ENCODE measurements at regions not wholly inside any gene's neighbourhood (a gene's known extent, or its start where the extent isn't known, plus 50 kb on each side); places are given as distances from the start of the nearest gene placed in this dataset.
"Not testable (repeated sequence)": the region's sequence is repeated elsewhere in the genome, so short reads cannot be mapped to it uniquely, and the experiment has no call there.

DNA sequence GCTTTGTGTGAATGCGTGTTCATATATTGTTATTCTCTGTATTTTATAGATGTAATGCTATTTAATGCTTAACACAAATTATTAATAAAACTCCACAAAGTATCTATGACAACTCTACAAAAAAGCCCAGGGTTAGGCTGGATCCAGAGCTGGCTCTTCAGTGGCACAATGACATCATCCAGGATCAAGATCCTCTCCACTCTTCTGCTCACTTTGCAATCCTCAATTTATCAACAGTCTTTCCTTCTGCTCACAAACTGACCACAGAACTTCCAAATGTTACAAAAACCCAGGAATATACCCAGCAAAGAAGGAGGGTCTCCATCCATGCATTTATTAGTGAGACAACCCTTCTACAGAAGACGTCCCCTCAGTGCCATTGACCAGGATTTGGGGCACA lies 132.3 kb downstream of the HNRNPD start:
- Histone ChIP-seq H3K36me3 (no peaks in the 10 kb centered on the region), H3K27ac (replicated peaks) (no peak overlapping the region), H3K9me3 (replicated peaks) (no peaks in the 10 kb centered on the region), H3K4me1 (no peaks in the 10 kb centered on the region), H3K4me3 (no peak overlapping the region), H3K27me3 (ENCODE audit: low read depth) (no peaks in the 10 kb centered on the region)
- intact Hi-C loops (cut with micrococcal nuclease) = no loop called here
- TF ChIP-seq, protein P1, sequence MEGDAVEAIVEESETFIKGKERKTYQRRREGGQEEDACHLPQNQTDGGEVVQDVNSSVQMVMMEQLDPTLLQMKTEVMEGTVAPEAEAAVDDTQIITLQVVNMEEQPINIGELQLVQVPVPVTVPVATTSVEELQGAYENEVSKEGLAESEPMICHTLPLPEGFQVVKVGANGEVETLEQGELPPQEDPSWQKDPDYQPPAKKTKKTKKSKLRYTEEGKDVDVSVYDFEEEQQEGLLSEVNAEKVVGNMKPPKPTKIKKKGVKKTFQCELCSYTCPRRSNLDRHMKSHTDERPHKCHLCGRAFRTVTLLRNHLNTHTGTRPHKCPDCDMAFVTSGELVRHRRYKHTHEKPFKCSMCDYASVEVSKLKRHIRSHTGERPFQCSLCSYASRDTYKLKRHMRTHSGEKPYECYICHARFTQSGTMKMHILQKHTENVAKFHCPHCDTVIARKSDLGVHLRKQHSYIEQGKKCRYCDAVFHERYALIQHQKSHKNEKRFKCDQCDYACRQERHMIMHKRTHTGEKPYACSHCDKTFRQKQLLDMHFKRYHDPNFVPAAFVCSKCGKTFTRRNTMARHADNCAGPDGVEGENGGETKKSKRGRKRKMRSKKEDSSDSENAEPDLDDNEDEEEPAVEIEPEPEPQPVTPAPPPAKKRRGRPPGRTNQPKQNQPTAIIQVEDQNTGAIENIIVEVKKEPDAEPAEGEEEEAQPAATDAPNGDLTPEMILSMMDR (IDR thresholded peaks at IDR 0.05; ENCODE audit: borderline replicate concordance) = no peak
- DNase-seq = no peak

DNA sequence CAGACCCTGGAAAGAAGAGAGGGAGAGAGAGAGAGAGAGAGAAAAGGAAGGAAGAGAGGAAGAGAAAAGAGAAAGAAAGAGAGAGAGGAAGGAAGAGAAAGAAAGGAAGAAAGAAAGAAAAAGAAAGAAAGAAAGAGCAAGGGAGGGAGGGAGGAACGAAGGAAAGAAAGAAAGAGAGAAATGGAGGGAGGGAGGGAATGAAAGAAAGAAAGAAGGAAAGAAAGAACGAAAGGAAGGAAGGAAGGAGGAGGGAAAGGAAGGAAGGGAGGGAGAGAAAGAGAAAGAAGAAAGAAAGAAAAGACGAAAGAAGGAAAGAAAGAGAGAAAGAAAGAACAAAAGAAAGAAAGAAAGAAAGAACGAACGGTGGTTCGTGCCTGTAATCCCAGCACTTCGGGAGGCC lies 133.4 kb downstream of the HNRNPD start:
- Histone ChIP-seq H3K4me3 (no peak overlapping the region), H3K27ac (replicated peaks) (no peak overlapping the region), H3K36me3 (no peaks in the 10 kb centered on the region), H3K9me3 (replicated peaks) (no peaks in the 10 kb centered on the region), H3K27me3 (ENCODE audit: low read depth) (no peaks in the 10 kb centered on the region), H3K4me1 (no peaks in the 10 kb centered on the region)
- no peak for DNase-seq
- TF ChIP-seq, protein P1 (IDR thresholded peaks at IDR 0.05; ENCODE audit: borderline replicate concordance) = no peak
- intact Hi-C loops (cut with micrococcal nuclease) = no loop called here

DNA sequence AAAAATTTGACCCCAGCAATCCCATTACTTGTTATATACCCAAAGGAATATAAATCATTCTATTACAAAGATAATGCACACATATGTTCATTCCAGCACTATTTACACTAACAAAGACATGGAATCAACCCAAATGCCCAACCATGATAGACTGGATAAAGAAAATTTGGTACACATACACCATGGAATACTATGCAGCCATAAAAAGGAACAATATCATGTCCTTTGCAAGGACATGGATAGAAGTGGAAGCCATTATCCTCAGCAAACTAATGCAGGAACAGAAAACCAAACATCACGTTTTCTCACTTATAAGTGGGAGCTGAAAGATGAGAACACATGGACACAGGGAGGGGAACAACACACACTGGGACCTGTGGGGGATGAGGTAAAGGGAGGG lies 136.6 kb downstream of the HNRNPD start:
- H3K4me1 ChIP-seq; intact Hi-C loops (cut with micrococcal nuclease); DNase-seq; H3K36me3 ChIP-seq; H3K27me3 ChIP-seq (ENCODE audit: low read depth); H3K9me3 ChIP-seq (replicated peaks); H3K4me3 ChIP-seq; H3K27ac ChIP-seq (replicated peaks): not testable (repeated sequence)

DNA sequence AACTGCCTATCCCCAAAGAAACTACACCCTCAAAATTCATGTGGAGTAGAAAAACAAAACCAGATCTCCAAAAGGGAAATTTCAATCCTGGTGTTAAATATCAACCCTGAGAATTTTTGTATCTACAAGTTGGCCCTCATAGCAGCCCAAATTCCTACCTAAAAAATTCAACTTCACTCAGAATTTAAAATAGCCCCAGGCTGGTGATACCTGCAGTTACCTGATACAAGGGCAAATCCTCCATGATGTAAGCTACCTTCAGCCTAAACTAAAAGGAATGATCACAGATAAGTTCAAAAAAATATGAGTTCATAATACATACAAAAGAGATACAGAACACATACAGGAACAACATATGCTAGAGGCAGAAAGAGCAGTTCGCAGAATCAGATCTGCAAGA lies 138.4 kb downstream of the HNRNPD start:
- Histone ChIP-seq H3K36me3 (no peaks in the 10 kb centered on the region), H3K4me1 (no peaks in the 10 kb centered on the region), H3K27ac (replicated peaks) (no peak overlapping the region), H3K27me3 (ENCODE audit: low read depth) (no peaks in the 10 kb centered on the region), H3K9me3 (replicated peaks) (no peaks in the 10 kb centered on the region), H3K4me3 (no peak overlapping the region)
- TF ChIP-seq, protein P1 (IDR thresholded peaks at IDR 0.05; ENCODE audit: borderline replicate concordance) = no peak
- no peak for DNase-seq
- intact Hi-C loops (cut with micrococcal nuclease) = no loop called here

DNA sequence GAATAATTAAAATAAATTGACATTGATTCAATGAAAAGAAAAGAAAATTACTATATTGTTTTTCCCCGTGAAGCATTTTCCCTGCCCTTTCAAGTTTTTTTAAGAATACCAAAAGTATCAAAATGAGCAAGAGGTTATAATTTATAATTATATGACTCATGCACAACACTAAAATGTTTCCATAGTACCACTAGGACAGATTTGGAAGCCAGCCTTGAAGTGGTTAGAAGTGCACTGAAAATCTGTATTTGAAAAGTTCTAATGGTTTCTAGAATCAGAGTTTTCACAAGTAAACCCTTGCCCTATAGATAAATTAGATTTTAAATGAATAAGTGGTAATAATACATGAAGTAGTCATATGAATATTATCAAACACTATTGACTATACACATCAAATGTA lies 140.9 kb downstream of the HNRNPD start:
- H3K4me1 ChIP-seq = no peaks in the 10 kb centered on the region
- no peaks in the 10 kb centered on the region for H3K36me3 ChIP-seq

DNA sequence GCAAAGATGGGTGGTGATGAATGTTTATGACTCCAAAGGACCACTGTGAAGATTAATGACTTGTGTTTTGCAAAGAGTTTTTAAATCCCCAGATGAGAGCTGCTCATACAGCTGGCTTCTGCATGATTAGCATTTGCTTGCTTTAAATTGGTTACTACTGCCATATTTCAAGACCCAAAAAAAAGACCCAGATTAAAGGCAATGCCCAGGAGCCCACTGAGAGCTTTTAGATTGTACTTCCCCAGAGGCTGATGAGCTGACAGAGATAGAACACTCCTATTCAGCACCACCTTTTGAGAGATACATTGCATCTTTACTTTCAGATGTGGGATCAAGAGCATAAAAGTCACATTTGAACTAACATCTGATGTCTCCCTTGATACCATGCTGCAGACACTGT lies 142.0 kb downstream of the HNRNPD start:
- DNase-seq = no peak
- Histone ChIP-seq H3K27ac (replicated peaks) (no peak overlapping the region), H3K4me1 (no peaks in the 10 kb centered on the region), H3K9me3 (replicated peaks) (no peaks in the 10 kb centered on the region), H3K27me3 (ENCODE audit: low read depth) (no peaks in the 10 kb centered on the region), H3K36me3 (no peaks in the 10 kb centered on the region), H3K4me3 (no peak overlapping the region)
- intact Hi-C loops (cut with micrococcal nuclease) = no loop called here
- TF ChIP-seq, protein P1 (IDR thresholded peaks at IDR 0.05; ENCODE audit: borderline replicate concordance) = no peak

More for the DNA sequence above, 140.9 kb downstream of the HNRNPD start:
- intact Hi-C loops (cut with micrococcal nuclease) = no loop called here
- TF ChIP-seq, protein P1 (IDR thresholded peaks at IDR 0.05; ENCODE audit: borderline replicate concordance) = no peak
- Histone ChIP-seq H3K4me3 (no peak overlapping the region), H3K27me3 (ENCODE audit: low read depth) (no peaks in the 10 kb centered on the region), H3K9me3 (replicated peaks) (no peaks in the 10 kb centered on the region), H3K27ac (replicated peaks) (no peak overlapping the region)
- no peak for DNase-seq
